ENCODE measurements at regions not wholly inside any gene's neighbourhood (a gene's known extent, or its start where the extent isn't known, plus 50 kb on each side); places are given as distances from the start of the nearest gene placed in this dataset.

DNA sequence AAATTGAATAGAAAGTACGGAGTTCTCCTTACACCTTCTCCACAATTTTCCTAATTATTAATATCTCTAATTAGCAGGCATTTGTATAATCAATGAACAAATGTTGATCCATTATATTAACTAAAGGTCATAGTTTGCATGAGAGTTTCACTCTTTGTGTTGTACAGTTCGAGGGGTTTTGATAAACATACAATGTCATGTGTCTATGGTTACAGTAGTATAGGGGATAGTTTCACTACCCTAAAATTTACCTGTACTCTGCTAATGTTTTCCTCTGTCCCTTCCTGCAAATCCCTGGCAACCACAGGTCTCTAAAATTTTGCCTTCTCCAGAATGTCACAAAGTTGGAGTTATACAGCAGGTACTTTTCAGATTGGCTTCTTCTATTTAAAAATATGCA lies 1199.8 kb upstream of the GJE1 start:
- Histone ChIP-seq H3K4me2 (no peak overlapping the region), H3K27me3 (ENCODE audit: insufficient read depth, low read depth) (no peaks in the 10 kb centered on the region), H3K27ac (no peak overlapping the region), H3K79me2 (ENCODE audit: low read depth) (no peaks in the 10 kb centered on the region), H4K20me1 (ENCODE audit: insufficient read depth) (no peaks in the 10 kb centered on the region), H3K9me2 (ENCODE audit: insufficient read depth) (no peaks in the 10 kb centered on the region), H3K9me3 (ENCODE audit: insufficient read depth, low read depth) (no peaks in the 10 kb centered on the region), H3K4me3 (no peak overlapping the region), H2AFZ (no peak overlapping the region), H3K36me3 (ENCODE audit: low read depth) (no peaks in the 10 kb centered on the region), H3F3A (ENCODE audit: insufficient read depth, low read depth) (no peaks in the 10 kb centered on the region), H3K4me1 (replicated peaks; ENCODE audit: insufficient read depth) (no peaks in the 10 kb centered on the region)
- intact Hi-C loops (cut with micrococcal nuclease; ENCODE audit: unreplicated experiment) = no loop called here
- BruUV-seq (replicated peaks) = no TSS peak
- POLR2A ChIA-PET (ENCODE audit: unreplicated experiment) = no interaction called here
- TF ChIP-seq, protein P1, sequence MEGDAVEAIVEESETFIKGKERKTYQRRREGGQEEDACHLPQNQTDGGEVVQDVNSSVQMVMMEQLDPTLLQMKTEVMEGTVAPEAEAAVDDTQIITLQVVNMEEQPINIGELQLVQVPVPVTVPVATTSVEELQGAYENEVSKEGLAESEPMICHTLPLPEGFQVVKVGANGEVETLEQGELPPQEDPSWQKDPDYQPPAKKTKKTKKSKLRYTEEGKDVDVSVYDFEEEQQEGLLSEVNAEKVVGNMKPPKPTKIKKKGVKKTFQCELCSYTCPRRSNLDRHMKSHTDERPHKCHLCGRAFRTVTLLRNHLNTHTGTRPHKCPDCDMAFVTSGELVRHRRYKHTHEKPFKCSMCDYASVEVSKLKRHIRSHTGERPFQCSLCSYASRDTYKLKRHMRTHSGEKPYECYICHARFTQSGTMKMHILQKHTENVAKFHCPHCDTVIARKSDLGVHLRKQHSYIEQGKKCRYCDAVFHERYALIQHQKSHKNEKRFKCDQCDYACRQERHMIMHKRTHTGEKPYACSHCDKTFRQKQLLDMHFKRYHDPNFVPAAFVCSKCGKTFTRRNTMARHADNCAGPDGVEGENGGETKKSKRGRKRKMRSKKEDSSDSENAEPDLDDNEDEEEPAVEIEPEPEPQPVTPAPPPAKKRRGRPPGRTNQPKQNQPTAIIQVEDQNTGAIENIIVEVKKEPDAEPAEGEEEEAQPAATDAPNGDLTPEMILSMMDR (conservative IDR thresholded peaks at IDR 0.05) = no peak
- TF ChIP-seq EZH2 (IDR thresholded peaks at IDR 0.05; ENCODE audit: low read depth) = no peak
- DNase-seq = no peak
- CTCF ChIA-PET = no interaction called here

DNA sequence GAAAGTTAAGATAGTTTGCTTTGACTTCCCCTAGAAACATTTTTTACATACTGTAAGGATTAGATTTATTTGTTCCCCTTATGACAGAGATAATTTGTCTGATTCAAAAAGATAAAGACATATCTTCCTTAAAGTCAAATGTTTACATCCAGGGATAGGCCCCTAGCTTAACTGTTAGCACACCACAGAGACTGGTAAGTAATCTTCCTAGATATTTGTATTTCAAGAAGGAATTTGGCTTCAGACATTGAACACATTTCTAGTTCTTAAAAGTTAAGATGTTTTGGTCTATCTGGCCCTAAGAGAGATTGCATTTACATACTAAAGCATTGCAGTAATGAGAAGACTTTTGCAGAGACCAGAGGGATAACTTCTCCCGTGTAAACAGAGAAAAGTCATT lies 1201.1 kb upstream of the GJE1 start:
- no peaks in the 10 kb centered on the region for H3K9me3 ChIP-seq (ENCODE audit: insufficient read depth, low read depth)
- ChIA-PET POLR2A (ENCODE audit: unreplicated experiment) (no interaction called here), CTCF (no interaction called here)
- no peak overlapping the region for H3K4me3 ChIP-seq
- H3F3A ChIP-seq (ENCODE audit: insufficient read depth, low read depth) = no peaks in the 10 kb centered on the region
- H3K9me2 ChIP-seq (ENCODE audit: insufficient read depth) = no peaks in the 10 kb centered on the region
- intact Hi-C loops (cut with micrococcal nuclease; ENCODE audit: unreplicated experiment) = no loop called here
- H3K36me3 ChIP-seq (ENCODE audit: low read depth) = no peaks in the 10 kb centered on the region
- H3K27ac ChIP-seq = no peak overlapping the region
- DNase-seq = no peak
- no TSS peak for BruUV-seq (replicated peaks)
- H3K79me2 ChIP-seq (ENCODE audit: low read depth) = no peaks in the 10 kb centered on the region
- no peak overlapping the region for H3K4me2 ChIP-seq
- no peaks in the 10 kb centered on the region for H4K20me1 ChIP-seq (ENCODE audit: insufficient read depth)
- no peaks in the 10 kb centered on the region for H3K27me3 ChIP-seq (ENCODE audit: insufficient read depth, low read depth)
- no peaks in the 10 kb centered on the region for H3K4me1 ChIP-seq (replicated peaks; ENCODE audit: insufficient read depth)
- TF ChIP-seq, protein P1 (conservative IDR thresholded peaks at IDR 0.05) = no peak
- no peak for TF ChIP-seq EZH2 (IDR thresholded peaks at IDR 0.05; ENCODE audit: low read depth)
- H2AFZ ChIP-seq = no peak overlapping the region; the same call in 1 of the 2 replicates

DNA sequence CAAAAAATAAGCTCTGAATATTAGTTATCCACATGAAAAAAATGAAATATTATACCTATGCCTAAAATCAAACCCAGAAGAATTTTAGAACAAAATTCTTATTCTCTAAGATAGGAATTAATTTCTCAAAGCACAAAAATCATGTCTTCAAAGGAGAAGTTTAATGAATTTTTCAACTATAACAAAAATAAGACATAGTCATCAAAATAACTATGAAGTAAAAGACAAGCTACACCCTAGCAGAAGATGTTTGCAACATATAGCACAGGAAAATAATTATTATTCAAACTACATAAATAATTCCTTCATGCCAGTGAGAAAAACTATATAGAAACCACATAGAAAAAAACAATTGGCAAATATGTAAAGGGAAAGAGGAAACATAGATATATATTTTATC lies 1203.6 kb upstream of the GJE1 start:
- intact Hi-C loops (cut with micrococcal nuclease; ENCODE audit: unreplicated experiment) = no loop called here
- Histone ChIP-seq H3K4me1 (replicated peaks; ENCODE audit: insufficient read depth) (no peaks in the 10 kb centered on the region), H3K36me3 (ENCODE audit: low read depth) (no peaks in the 10 kb centered on the region), H3K79me2 (ENCODE audit: low read depth) (no peaks in the 10 kb centered on the region), H3K27me3 (ENCODE audit: insufficient read depth, low read depth) (no peaks in the 10 kb centered on the region), H3K4me3 (no peak overlapping the region), H4K20me1 (ENCODE audit: insufficient read depth) (no peaks in the 10 kb centered on the region), H3F3A (ENCODE audit: insufficient read depth, low read depth) (no peaks in the 10 kb centered on the region), H2AFZ (no peak overlapping the region), H3K4me2 (no peak overlapping the region), H3K9me2 (ENCODE audit: insufficient read depth) (no peaks in the 10 kb centered on the region), H3K27ac (no peak overlapping the region), H3K9me3 (ENCODE audit: insufficient read depth, low read depth) (no peaks in the 10 kb centered on the region)
- DNase-seq = no peak
- CTCF ChIA-PET = no interaction called here
- POLR2A ChIA-PET (ENCODE audit: unreplicated experiment) = no interaction called here
- no peak for TF ChIP-seq EZH2 (IDR thresholded peaks at IDR 0.05; ENCODE audit: low read depth)
- TF ChIP-seq, protein P1 (conservative IDR thresholded peaks at IDR 0.05) = no peak
- no TSS peak for BruUV-seq (replicated peaks)

Data from PC-9 (cell line).